Hepatocyte (in vitro differentiated cells): ENCODE measurements at regions not wholly inside any gene's neighbourhood (a gene's known extent, or its start where the extent isn't known, plus 50 kb on each side); places are given as distances from the start of the nearest gene placed in this dataset.

Source experiments
- EZH2 ChIP-seq: fragments of 200-600 bp; sonication (generic); IDR thresholded peaks from 2 replicates; pipeline ENCODE4 v1.6.1; 2016; ENCODE audit warnings: antibody characterized with exemption, mild to moderate bottlenecking, borderline replicate concordance
- TF ChIP-seq, protein P1 (sequence below): fragments of 200-600 bp; sonication (generic); IDR thresholded peaks from 2 replicates; pipeline ENCODE4 v1.5.1; 2016; ENCODE audit warnings: antibody characterized with exemption, mild to moderate bottlenecking; ENCODE audit not compliant: poor library complexity

DNA sequence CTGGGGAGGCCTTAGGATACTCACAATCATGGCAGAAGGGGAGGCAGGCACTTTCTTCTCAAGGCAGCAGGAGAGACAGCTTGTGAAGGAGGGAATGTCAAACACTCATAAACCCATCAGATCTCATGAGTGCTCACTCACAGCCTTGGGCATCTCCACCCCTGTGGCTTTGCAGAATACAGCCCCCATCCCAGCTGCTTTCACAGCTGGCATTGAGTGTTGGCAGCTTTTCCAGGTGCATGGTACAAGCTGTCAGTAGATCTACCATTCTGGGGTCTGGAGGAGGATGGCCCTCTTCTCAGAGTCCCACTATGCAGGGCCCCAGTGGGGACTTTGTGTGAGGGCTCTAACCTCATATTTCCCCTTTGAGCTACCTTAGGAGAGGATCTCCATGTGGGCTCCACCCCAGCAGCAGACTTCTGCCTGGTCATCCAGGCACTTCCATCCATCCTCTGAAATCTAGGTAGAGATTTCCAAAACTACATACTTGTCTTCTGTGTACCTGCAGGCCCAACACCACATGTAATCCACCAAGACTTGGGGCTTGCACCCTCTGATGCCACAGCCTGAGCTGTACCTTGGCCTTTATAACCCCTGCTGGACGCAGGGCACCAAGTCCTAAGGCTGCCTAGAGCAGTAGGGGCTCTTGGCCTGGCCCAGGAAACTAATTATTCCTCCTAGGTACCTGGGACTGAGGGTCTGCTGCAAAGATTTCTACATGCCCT is 404.2 kb upstream of the EPHA6 start:
- TF ChIP-seq, protein P1, sequence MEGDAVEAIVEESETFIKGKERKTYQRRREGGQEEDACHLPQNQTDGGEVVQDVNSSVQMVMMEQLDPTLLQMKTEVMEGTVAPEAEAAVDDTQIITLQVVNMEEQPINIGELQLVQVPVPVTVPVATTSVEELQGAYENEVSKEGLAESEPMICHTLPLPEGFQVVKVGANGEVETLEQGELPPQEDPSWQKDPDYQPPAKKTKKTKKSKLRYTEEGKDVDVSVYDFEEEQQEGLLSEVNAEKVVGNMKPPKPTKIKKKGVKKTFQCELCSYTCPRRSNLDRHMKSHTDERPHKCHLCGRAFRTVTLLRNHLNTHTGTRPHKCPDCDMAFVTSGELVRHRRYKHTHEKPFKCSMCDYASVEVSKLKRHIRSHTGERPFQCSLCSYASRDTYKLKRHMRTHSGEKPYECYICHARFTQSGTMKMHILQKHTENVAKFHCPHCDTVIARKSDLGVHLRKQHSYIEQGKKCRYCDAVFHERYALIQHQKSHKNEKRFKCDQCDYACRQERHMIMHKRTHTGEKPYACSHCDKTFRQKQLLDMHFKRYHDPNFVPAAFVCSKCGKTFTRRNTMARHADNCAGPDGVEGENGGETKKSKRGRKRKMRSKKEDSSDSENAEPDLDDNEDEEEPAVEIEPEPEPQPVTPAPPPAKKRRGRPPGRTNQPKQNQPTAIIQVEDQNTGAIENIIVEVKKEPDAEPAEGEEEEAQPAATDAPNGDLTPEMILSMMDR: no peak
- no peak for TF ChIP-seq EZH2
